GM12892 (cell line): ENCODE measurements at regions not wholly inside any gene's neighbourhood (a gene's known extent, or its start where the extent isn't known, plus 50 kb on each side); places are given as distances from the start of the nearest gene placed in this dataset.
"Not testable (repeated sequence)": the region's sequence is repeated elsewhere in the genome, so short reads cannot be mapped to it uniquely, and the experiment has no call there.

Experiments used
- DNase-seq: peaks from one replicate; pipeline ENCODE4 v3.0.0; 2011; ENCODE audit not compliant: insufficient read length
- FAIRE-seq: peaks from 2 replicates; lab custom pipeline; 2011; peaks lifted over from hg19 to GRCh38; lab: Jason Lieb, UNC
- POLR2A ChIP-seq: IDR thresholded peaks from 2 replicates; pipeline ENCODE4 v1.6.1; 2011; ENCODE audit warnings: low read depth, low read length, control low read depth
- POLR2AphosphoS5 ChIP-seq: IDR thresholded peaks from 2 replicates; pipeline ENCODE4 v1.6.1; 2011; ENCODE audit warnings: low read depth, low read length, control low read depth
- TAF1 ChIP-seq: IDR thresholded peaks from 2 replicates; pipeline ENCODE4 v1.6.1; 2011; ENCODE audit warnings: low read depth, mild to moderate bottlenecking, control low read depth, low read length, borderline replicate concordance

DNA sequence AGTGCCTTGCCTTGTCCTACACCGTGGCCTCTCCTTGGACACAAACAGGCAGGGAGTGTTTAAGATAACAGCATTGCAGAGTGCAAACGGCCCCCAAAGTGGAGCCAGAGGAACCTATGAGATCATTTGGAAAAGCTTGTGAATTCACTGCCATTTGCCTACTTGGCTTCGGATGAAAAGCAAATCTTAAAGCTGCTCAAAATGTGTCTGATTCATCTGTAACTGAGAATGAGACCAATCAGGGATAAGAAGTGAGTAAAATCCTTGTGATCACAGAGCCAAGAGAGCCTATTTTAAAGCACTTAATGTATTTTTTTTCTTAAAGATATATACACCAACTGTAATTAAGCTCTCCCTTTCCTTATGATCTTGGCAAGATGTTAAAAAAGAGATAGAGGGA lies 65.7 kb upstream of the BACH2 start:
- no peak for DNase-seq
- TF ChIP-seq TAF1 (no peak), POLR2A (no peak), POLR2AphosphoS5 (no peak)
- no peak for FAIRE-seq

DNA sequence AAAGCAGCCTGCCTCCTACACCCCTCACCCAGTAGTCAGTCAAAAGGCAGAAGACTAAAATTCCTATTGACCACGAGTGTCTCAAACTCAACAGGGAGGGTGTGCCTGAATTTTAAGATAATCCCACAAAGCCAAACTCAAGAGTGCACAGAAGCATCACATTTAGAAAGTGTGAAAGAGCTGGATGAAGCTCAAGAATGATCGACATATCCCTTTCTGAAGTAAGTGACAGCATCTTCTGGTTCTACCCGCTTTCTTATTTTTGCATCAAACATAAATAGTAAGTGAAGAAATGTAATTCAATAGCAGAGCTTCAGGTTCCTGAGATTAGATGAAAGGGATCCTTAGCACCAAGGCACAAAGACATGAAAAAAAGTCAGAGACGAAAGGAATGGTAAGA lies 64.5 kb upstream of the BACH2 start:
- TF ChIP-seq POLR2AphosphoS5: no peak
- TF ChIP-seq TAF1: no peak
- TF ChIP-seq POLR2A: no peak
- DNase-seq (no peak), FAIRE-seq (no peak)

DNA sequence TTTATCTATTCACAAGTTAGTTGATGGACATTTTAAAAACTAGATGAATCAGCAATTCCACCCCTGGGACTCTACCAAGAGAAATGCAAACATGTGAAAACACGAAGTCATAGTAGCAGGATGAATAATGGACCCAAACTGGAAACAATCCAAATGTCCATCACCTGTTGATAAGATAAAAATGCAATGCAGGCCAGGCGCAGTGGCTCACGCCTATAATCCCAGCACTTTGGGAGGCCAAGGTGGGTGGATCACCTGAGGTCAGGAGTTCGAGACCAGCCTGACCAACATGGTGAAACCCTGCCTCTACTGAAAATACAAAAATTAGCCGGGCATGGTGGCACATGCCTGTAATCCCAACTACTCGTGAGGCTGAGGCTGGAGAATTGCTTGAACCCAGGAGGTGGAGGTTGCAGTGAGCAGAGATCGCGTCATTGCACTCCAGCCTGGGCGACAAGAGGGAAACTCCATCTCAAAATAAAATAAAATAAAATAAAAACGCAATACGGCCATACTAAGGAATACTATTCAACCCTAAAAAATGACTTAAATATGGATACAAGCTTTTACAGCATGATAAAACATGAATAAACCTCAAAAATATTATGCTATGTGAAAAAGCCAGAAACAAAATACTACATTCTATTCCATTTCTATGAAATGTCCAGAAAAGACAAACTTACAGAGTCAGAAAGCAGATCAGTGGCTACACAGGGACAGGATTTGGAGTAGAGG lies 61.6 kb upstream of the BACH2 start:
- DNase-seq, FAIRE-seq: not testable (repeated sequence)

DNA sequence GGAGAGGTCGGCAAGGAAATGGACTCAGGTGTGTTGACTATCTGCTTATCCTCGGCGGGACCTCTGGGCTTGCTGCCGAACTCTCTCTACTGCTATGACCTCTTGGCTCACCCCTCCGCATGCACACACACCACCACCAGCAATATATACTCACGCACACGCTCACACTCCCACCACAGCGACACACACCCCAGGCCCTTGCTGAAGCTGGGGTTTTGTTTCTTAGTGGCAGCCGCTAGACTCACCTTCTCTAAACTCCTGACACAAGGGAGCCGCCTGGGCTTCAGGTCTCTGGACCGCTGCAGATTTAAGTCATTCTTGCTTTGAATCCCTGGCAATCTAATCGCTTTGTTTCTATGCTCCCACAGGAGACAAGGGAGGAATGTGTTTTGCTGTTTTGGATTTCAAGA lies 59.4 kb upstream of the BACH2 start:
- TF ChIP-seq POLR2AphosphoS5 (no peak), POLR2A (no peak), TAF1 (no peak)
- DNase-seq (no peak), FAIRE-seq (no peak)

DNA sequence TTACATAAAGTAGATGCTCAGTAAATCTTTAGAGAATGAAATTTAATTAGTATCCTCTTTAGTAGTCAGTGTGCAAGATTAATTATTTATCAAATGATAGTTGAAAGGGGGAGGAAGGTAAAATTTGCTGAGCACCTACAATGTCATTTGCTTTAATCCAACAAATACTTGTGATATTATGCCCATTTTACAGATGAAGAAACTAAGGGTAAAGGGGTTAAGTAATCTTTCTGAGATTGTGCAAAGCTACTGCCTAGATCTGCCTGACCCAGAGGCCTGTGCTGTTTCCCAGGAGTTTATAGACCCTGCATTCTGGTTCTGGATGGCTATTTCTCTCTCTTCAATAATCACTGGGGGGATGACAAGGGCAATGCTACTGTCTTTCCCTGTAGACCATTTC lies 58.3 kb upstream of the BACH2 start:
- FAIRE-seq (no peak), DNase-seq (no peak)
- TF ChIP-seq POLR2A: no peak
- no peak for TF ChIP-seq POLR2AphosphoS5
- TF ChIP-seq TAF1: no peak

DNA sequence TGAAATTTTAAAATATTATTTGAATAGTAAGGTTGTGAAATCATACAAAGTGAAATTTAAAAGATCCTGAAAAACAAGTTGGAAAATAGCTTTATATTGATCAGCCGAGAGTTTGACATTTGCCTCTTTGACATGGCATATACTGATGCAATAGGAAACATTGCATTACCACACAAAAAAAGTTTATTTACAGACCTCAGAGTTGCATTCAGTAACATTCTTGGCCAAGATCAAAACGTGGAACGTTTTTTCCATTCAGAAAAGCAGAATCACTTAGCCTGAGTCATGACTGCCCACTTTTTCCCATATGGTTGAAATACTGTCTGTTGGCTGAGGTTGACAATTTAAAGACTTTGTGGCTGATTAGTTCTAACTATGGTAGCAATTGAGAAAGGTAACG lies 55.1 kb upstream of the BACH2 start:
- TF ChIP-seq TAF1 (no peak), POLR2AphosphoS5 (no peak)
- DNase-seq (no peak), FAIRE-seq (no peak)

DNA sequence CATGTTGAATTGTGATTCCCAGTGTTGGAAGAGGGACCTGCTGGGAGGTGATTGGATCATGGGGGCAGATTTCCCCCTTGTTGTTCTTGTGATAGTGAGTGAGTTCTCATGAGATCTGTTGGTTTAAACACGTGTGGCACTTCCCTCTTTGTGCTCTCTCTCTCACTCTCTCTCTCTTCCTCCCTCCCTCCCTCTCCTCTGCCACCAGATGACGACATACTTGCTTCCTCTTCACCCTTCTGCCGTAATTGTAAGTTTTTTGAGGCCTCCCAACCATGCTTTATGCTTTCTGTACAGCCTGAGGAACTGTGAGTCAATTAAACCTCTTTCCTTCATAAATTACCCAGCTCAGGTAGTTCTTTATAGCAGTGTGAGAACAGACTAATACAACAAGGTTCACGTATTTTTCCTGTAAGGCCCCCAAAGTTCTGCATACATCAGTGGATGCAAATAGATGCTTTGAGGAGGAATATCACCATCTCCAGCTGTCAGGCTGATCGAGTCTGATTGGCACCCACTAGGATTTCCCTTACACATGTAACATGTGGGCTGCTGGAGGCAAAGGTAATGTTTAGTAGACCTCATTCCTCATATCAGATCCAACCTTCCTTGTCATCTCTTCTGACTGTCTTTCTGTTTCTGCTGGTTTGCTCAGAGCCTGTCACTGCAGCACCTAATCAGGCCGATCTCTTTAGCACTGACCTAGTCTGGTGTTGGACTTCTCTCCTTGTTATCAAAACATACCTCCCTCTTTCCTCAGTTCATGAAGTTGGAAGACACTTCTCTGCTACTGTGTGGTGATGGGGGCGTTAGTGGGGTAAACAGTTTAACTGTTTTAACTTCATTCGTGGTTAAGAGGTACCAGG lies 54.3 kb upstream of the BACH2 start:
- TF ChIP-seq POLR2A (no peak), POLR2AphosphoS5 (no peak), TAF1 (no peak)
- no peak for FAIRE-seq
- no peak for DNase-seq

DNA sequence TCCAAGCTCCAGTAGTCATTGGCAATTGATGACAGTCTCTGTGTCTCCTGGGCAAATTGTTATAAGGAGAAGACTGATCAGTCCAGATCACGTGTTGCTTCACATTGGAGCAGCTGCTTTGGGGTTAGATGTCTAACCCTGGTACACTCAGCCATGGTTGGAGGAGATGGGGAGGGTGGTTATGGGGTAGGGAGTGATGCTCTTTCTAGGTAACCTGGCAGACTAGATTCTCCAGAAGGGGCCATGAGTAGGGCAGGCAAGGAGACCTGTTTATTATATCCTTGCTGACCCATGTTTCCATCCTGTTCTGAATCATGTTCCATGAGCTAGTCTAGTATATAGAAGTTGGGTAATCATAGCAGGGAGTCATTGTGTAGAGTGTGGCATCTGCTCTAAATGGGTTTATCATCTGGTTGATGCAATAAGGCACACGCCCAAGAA lies 50.8 kb upstream of the BACH2 start:
- TF ChIP-seq POLR2AphosphoS5 (no peak), TAF1 (no peak), POLR2A (no peak)
- DNase-seq (no peak), FAIRE-seq (no peak)

DNA sequence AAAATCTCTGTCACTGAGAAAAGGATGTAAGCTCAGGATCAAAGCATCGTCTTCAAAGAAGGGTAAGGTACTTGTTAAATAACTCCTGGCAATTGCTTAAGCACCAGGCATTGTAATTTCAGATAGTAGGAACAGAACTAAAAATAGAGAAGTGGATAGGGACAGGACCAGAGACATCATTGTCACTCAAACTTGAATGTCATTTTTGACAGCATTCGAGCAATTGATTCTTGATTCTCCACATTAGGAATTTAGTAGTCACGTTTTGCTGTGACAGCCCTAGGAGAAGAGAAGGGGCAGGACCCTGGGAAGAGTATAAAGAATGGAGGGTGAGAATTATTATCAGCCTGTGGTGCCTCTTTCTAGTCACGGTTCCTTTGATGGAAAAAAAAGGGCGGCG lies 50.1 kb upstream of the BACH2 start:
- no peak for FAIRE-seq

More for the DNA sequence above, 50.1 kb upstream of the BACH2 start:
- TF ChIP-seq TAF1 (no peak), POLR2A (no peak)
- DNase-seq: no peak
